OCI-LY1 (cell line): ENCODE measurements at regions not wholly inside any gene's neighbourhood (a gene's known extent, or its start where the extent isn't known, plus 50 kb on each side); places are given as distances from the start of the nearest gene placed in this dataset.

Source experiments
- EZH2 ChIP-seq: fragments of 200-600 bp; sonication (generic), shearing (Covaris generic); IDR thresholded peaks from 2 replicates; pipeline ENCODE4 v1.8.0; 2017; ENCODE audit warnings: borderline replicate concordance, mixed run types, mild to moderate bottlenecking, antibody characterized with exemption, low read length, moderate library complexity, mixed read lengths
- TF ChIP-seq, protein P1 (sequence below): fragments of 200-600 bp; sonication (generic), shearing (Covaris generic); IDR thresholded peaks from 2 replicates; pipeline ENCODE4 v1.5.1; 2017; ENCODE audit warnings: mild to moderate bottlenecking, antibody characterized with exemption, low read length, moderate library complexity, mixed read lengths

DNA sequence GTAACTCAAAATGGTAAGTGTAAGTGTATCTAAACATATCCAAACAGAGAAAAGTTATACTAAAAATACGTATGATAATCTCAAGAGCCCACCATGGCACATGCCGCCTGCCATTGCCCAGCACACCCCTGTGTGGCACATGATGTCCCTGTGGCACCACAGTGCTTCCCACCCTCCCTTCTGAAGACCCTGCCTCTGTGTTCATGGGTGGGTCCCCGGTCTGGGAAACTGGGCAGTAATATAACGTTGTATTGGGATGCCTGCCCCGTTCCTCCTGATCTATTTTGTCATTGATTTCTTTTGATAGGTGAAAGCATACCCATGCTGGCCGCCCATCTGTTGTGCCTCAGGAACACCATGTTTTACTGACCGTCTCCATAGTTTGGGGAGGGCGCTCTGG, 296.8 kb upstream of the SHH start:
- TF ChIP-seq, protein P1, sequence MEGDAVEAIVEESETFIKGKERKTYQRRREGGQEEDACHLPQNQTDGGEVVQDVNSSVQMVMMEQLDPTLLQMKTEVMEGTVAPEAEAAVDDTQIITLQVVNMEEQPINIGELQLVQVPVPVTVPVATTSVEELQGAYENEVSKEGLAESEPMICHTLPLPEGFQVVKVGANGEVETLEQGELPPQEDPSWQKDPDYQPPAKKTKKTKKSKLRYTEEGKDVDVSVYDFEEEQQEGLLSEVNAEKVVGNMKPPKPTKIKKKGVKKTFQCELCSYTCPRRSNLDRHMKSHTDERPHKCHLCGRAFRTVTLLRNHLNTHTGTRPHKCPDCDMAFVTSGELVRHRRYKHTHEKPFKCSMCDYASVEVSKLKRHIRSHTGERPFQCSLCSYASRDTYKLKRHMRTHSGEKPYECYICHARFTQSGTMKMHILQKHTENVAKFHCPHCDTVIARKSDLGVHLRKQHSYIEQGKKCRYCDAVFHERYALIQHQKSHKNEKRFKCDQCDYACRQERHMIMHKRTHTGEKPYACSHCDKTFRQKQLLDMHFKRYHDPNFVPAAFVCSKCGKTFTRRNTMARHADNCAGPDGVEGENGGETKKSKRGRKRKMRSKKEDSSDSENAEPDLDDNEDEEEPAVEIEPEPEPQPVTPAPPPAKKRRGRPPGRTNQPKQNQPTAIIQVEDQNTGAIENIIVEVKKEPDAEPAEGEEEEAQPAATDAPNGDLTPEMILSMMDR: no peak
- no peak for TF ChIP-seq EZH2
